WTC11 (cell line): ENCODE measurements at regions not wholly inside any gene's neighbourhood (a gene's known extent, or its start where the extent isn't known, plus 50 kb on each side); places are given as distances from the start of the nearest gene placed in this dataset.

Experiments used
- ATAC-seq: fragments of 200-7000 bp; cut with Tn5 transposase; 2 replicates; pipeline ENCODE4 v1.10.0; 2021; ENCODE audit warnings: mild to moderate bottlenecking, moderate library complexity
- CTCF ChIA-PET: fragments of 300-600 bp; sonication (Branson Sonifier 250); formaldehyde crosslinking; loops from one replicate; lab custom pipeline; 2021; ENCODE audit warnings: antibody characterized with exemption; lab: Charles Lee
- POLR2A ChIA-PET: fragments of 350-600 bp; sonication (Branson Sonifier 250); formaldehyde crosslinking; loops from one replicate; lab custom pipeline; 2021; ENCODE audit warnings: antibody characterized with exemption; lab: Charles Lee
- DNase-seq: peaks from one replicate; pipeline ENCODE4 v3.0.0; 2021; ENCODE audit warnings: low spot score
- H3K27ac Mint-ChIP-seq: 2 replicates; pipeline ENCODE4 v1.8.0; 2021; ENCODE audit warnings: mixed read lengths
- H3K27me3 Mint-ChIP-seq: 2 replicates; pipeline ENCODE4 v1.8.0; 2021; ENCODE audit warnings: low read depth, mild to moderate bottlenecking, moderate library complexity, mixed read lengths
- H3K36me3 Mint-ChIP-seq: 2 replicates; pipeline ENCODE4 v1.8.0; 2021; ENCODE audit warnings: mixed read lengths
- H3K4me1 Mint-ChIP-seq: 2 replicates; pipeline ENCODE4 v1.8.0; 2022; ENCODE audit warnings: mixed read lengths
- H3K4me3 Mint-ChIP-seq: 2 replicates; pipeline ENCODE4 v1.8.0; 2021; ENCODE audit warnings: mild to moderate bottlenecking, moderate library complexity, mixed read lengths
- H3K9me3 Mint-ChIP-seq: 2 replicates; pipeline ENCODE4 v1.8.0; 2021; ENCODE audit warnings: mixed read lengths
- AR ChIP-seq: fragments of 250-450 bp; sonication (Bioruptor Pico); IDR thresholded peaks from 2 replicates; pipeline ENCODE4 v1.9.0; 2021; ENCODE audit warnings: mild to moderate bottlenecking
- ATF1 ChIP-seq: sonication (generic); formaldehyde crosslinking; IDR thresholded peaks from 2 replicates; pipeline ENCODE4 v1.8.1; 2023; ENCODE audit warnings: mild to moderate bottlenecking, moderate library complexity, missing genetic modification reagents
- ATF2 ChIP-seq: sonication (generic); formaldehyde crosslinking; IDR thresholded peaks from 2 replicates; pipeline ENCODE4 v1.8.1; 2022; ENCODE audit warnings: low read depth, missing genetic modification reagents, borderline replicate concordance
- ATF3 ChIP-seq: sonication (generic); formaldehyde crosslinking; conservative IDR thresholded peaks from 2 replicates; pipeline ENCODE4 v1.8.1; 2022; ENCODE audit warnings: mild to moderate bottlenecking, missing genetic modification reagents
- CREB1 ChIP-seq: sonication (generic); formaldehyde crosslinking; IDR thresholded peaks from 2 replicates; pipeline ENCODE4 v1.8.0; 2023; ENCODE audit warnings: mild to moderate bottlenecking, missing genetic modification reagents
- E2F5 ChIP-seq: sonication (generic); formaldehyde crosslinking; IDR thresholded peaks from 2 replicates; pipeline ENCODE4 v1.8.1; 2022; ENCODE audit warnings: mild to moderate bottlenecking, moderate library complexity, missing genetic modification reagents
- ERG ChIP-seq: fragments of 250-450 bp; sonication (Bioruptor Pico); IDR thresholded peaks from 2 replicates; pipeline ENCODE4 v1.8.0; 2021; ENCODE audit warnings: mild to moderate bottlenecking
- ESRRA ChIP-seq: sonication (generic); formaldehyde crosslinking; IDR thresholded peaks from 2 replicates; pipeline ENCODE4 v1.8.1; 2022; ENCODE audit warnings: mild to moderate bottlenecking, missing genetic modification reagents, borderline replicate concordance
- FOXJ3 ChIP-seq: sonication (generic); formaldehyde crosslinking; IDR thresholded peaks from 2 replicates; pipeline ENCODE4 v1.9.0; 2021; ENCODE audit warnings: missing genetic modification reagents, mild to moderate bottlenecking, borderline replicate concordance
- FOXK1 ChIP-seq: sonication (generic); formaldehyde crosslinking; IDR thresholded peaks from 2 replicates; pipeline ENCODE4 v1.8.0; 2022; ENCODE audit warnings: mild to moderate bottlenecking, moderate library complexity, missing genetic modification reagents
- GRHL2 ChIP-seq: fragments of 250-450 bp; sonication (Bioruptor Pico); IDR thresholded peaks from 2 replicates; pipeline ENCODE4 v1.8.0; 2022; ENCODE audit warnings: mild to moderate bottlenecking, moderate library complexity; ENCODE audit not compliant: insufficient replicate concordance, severe bottlenecking
- HMGXB4 ChIP-seq: sonication (generic); formaldehyde crosslinking; IDR thresholded peaks from 2 replicates; pipeline ENCODE4 v1.8.1; 2023; ENCODE audit warnings: mild to moderate bottlenecking, moderate library complexity, missing genetic modification reagents
- JUN ChIP-seq: sonication (generic); formaldehyde crosslinking; IDR thresholded peaks from 2 replicates; pipeline ENCODE4 v1.8.0; 2023; ENCODE audit warnings: mild to moderate bottlenecking, missing genetic modification reagents
- MAX ChIP-seq: sonication (generic); formaldehyde crosslinking; IDR thresholded peaks from 2 replicates; pipeline ENCODE4 v1.8.0; 2022; ENCODE audit warnings: mild to moderate bottlenecking, missing genetic modification reagents
- MXD4 ChIP-seq: fragments of 250-450 bp; sonication (Bioruptor Pico); IDR thresholded peaks from 2 replicates; pipeline ENCODE4 v1.8.0; 2021; ENCODE audit warnings: mild to moderate bottlenecking, moderate library complexity, borderline replicate concordance
- PRRX2 ChIP-seq: fragments of 250-450 bp; sonication (Bioruptor Pico); IDR thresholded peaks from 2 replicates; pipeline ENCODE4 v1.8.0; 2021; ENCODE audit warnings: mild to moderate bottlenecking
- SMAD4 ChIP-seq: sonication (generic); formaldehyde crosslinking; IDR thresholded peaks from 2 replicates; pipeline ENCODE4 v1.8.0; 2022; ENCODE audit warnings: mild to moderate bottlenecking, missing genetic modification reagents
- TP53 ChIP-seq: sonication (generic); formaldehyde crosslinking; IDR thresholded peaks from 2 replicates; pipeline ENCODE4 v1.8.1; 2023; ENCODE audit warnings: mild to moderate bottlenecking, missing genetic modification reagents
- ZBTB21 ChIP-seq: sonication (generic); formaldehyde crosslinking; IDR thresholded peaks from 2 replicates; pipeline ENCODE4 v1.8.1; 2023; ENCODE audit warnings: mild to moderate bottlenecking, missing genetic modification reagents, borderline replicate concordance
- ZNF671 ChIP-seq: fragments of 250-450 bp; sonication (Bioruptor Pico); IDR thresholded peaks from 2 replicates; pipeline ENCODE4 v1.8.0; 2021; ENCODE audit warnings: mild to moderate bottlenecking
- ZSCAN18 ChIP-seq: fragments of 250-450 bp; sonication (Bioruptor Pico); IDR thresholded peaks from 2 replicates; pipeline ENCODE4 v2.1.2; 2022; ENCODE audit warnings: mild to moderate bottlenecking, moderate library complexity

- no peak for TF ChIP-seq ZSCAN18 (CRISPR knock-in tag)
- no peak for TF ChIP-seq CREB1 (CRISPR knock-in tag)
- no peak for TF ChIP-seq ERG (CRISPR knock-in tag)
- no peak for TF ChIP-seq ATF1 (CRISPR knock-in tag)
Measured at GRCh38 chr14:53534841-53535240, 381.7 kb upstream of the DDHD1 start (continued).

- H3K4me3 Mint-ChIP-seq, result no peak overlapping the region
- ChIA-PET CTCF (no interaction called here), POLR2A (no interaction called here)
- no peaks in the 10 kb centered on the region for H3K36me3 Mint-ChIP-seq
- H3K9me3 Mint-ChIP-seq, result no peaks in the 10 kb centered on the region
- H3K27ac Mint-ChIP-seq, result no peak overlapping the region
- ATAC-seq (no peak), DNase-seq (no peak)
- H3K27me3 Mint-ChIP-seq, result no peaks in the 10 kb centered on the region
- TF ChIP-seq MAX (CRISPR knock-in tag), result no peak
- TF ChIP-seq ZBTB21 (CRISPR knock-in tag), result no peak
- TF ChIP-seq TP53 (CRISPR knock-in tag), result no peak
- H3K4me1 Mint-ChIP-seq, result peaks cover 4% of the 10 kb centered on the region; the same call in 1 of the 2 replicates
Measured at GRCh38 chr14:53533384-53533970, 380.4 kb upstream of the DDHD1 start.

GRCh38 chr14:53532853-53533252 is 379.7 kb upstream of the DDHD1 start:
- H3K4me3 Mint-ChIP-seq, result no peak overlapping the region
- ATAC-seq, result no peak
- no peaks in the 10 kb centered on the region for H3K36me3 Mint-ChIP-seq
- no peak for TF ChIP-seq MAX (CRISPR knock-in tag)
- no peak for TF ChIP-seq MXD4
- no peak for TF ChIP-seq HMGXB4
- no peak for TF ChIP-seq AR
- TF ChIP-seq ATF2 (CRISPR knock-in tag), result no peak
- TF ChIP-seq FOXK1 (CRISPR knock-in tag), result no peak
- no peak for TF ChIP-seq GRHL2 (CRISPR knock-in tag)
- TF ChIP-seq SMAD4 (CRISPR knock-in tag), result no peak
- no peak for TF ChIP-seq ESRRA (CRISPR knock-in tag)
- no peak for TF ChIP-seq E2F5 (CRISPR knock-in tag)
- no peak for TF ChIP-seq ZNF671 (CRISPR knock-in tag)
- no peak for TF ChIP-seq ZSCAN18 (CRISPR knock-in tag)
- no peak for TF ChIP-seq FOXJ3 (CRISPR knock-in tag)
- TF ChIP-seq ATF3 (CRISPR knock-in tag), result no peak
- TF ChIP-seq TP53 (CRISPR knock-in tag), result no peak
- TF ChIP-seq PRRX2 (CRISPR knock-in tag), result no peak
- no peak for TF ChIP-seq JUN (CRISPR knock-in tag)
- TF ChIP-seq, all 79 proteins: peak for 0
- POLR2A ChIA-PET, result no interaction called here
- H3K4me1 Mint-ChIP-seq, result peaks cover 2% of the 10 kb centered on the region; the same call in 1 of the 2 replicates
- H3K27me3 Mint-ChIP-seq, result no peaks in the 10 kb centered on the region
- no peak overlapping the region for H3K27ac Mint-ChIP-seq
- no peaks in the 10 kb centered on the region for H3K9me3 Mint-ChIP-seq
- no peak for DNase-seq
- CTCF ChIA-PET, result no interaction called here
